Breast epithelium (tissue), 4 donors: ENCODE measurements at regions not wholly inside any gene's neighbourhood (a gene's known extent, or its start where the extent isn't known, plus 50 kb on each side); places are given as distances from the start of the nearest gene placed in this dataset.

ENCODE experiments used
- DNase-seq, 2 donors: peaks; one replicate each; pipeline ENCODE4 v3.0.0-alpha.2; 2019; ENCODE audit warnings: low spot score in 2 of 2
- H3K27ac ChIP-seq, 2 donors: fragments of 200-600 bp; sonication (generic) in 1 of 2; one replicate each; pipeline ENCODE4 v1.5.1; 2016 to 2019; ENCODE audit warnings: mild to moderate bottlenecking in 1 of 2
- H3K27me3 ChIP-seq, 2 donors: fragments of 200-600 bp; sonication (generic) in 1 of 2; one replicate each; pipeline versions ENCODE4 v1.5.1 to v1.6.0; 2017 to 2019; ENCODE audit warnings: control low read depth in 1 of 2, mild to moderate bottlenecking in 1 of 2
- H3K36me3 ChIP-seq: fragments of 200-600 bp; one replicate; pipeline ENCODE4 v1.5.1; 2019
- H3K4me1 ChIP-seq, 2 donors: fragments of 200-600 bp; sonication (generic); one replicate each; pipeline ENCODE4 v1.5.1; 2016 to 2019; ENCODE audit warnings: control low read depth in 1 of 2
- H3K4me3 ChIP-seq, 3 donors: fragments of 200-600 bp; sonication (generic); 1 replicate in 2 of 3; 2 replicates in 1 of 3; pipeline ENCODE4 v1.5.1; 2016 to 2019; ENCODE audit warnings: mild to moderate bottlenecking in 3 of 3, moderate library complexity in 2 of 3
- H3K9me3 ChIP-seq, 2 donors: fragments of 200-600 bp; sonication (generic) in 1 of 2; one replicate each; pipeline ENCODE4 v1.5.1; 2016 to 2019; ENCODE audit warnings: control low read depth in 1 of 2
- POLR2A ChIP-seq: fragments of 450-650 bp; IDR thresholded peaks from one replicate; pipeline ENCODE4 v1.6.1; 2016; ENCODE audit warnings: antibody characterized with exemption, mild to moderate bottlenecking, moderate library complexity
- POLR2AphosphoS5 ChIP-seq, 3 donors: sonication (generic); formaldehyde crosslinking; IDR thresholded peaks; one replicate each; pipeline ENCODE4 v1.6.1; 2017; ENCODE audit warnings: antibody characterized with exemption in 3 of 3
- intact Hi-C: fragments of 100-400 bp; cut with DNase I; formaldehyde crosslinking; loops from one replicate; pipeline ENCODE4 v1.15.1; 2023; ENCODE audit warnings: low total_unique reads
- TF ChIP-seq, protein P1 (sequence below), 3 donors: fragments of 450-650 bp; IDR thresholded peaks; one replicate each; pipeline ENCODE4 v1.5.1; 2016 to 2017; ENCODE audit warnings: antibody characterized with exemption in 3 of 3, mild to moderate bottlenecking in 3 of 3, moderate library complexity in 3 of 3

- intact Hi-C loops, result no loop called here
- Histone ChIP-seq H3K4me3 (no peak overlapping the region), H3K27me3 (no peaks in the 10 kb centered on the region), H3K36me3 (no peaks in the 10 kb centered on the region), H3K4me1 (no peaks in the 10 kb centered on the region), H3K9me3 (no peaks in the 10 kb centered on the region), H3K27ac (no peak overlapping the region)
- TF ChIP-seq POLR2A (no peak), POLR2AphosphoS5 (IDR thresholded peaks at IDR 0.05) (no peak)
- TF ChIP-seq, protein P1, sequence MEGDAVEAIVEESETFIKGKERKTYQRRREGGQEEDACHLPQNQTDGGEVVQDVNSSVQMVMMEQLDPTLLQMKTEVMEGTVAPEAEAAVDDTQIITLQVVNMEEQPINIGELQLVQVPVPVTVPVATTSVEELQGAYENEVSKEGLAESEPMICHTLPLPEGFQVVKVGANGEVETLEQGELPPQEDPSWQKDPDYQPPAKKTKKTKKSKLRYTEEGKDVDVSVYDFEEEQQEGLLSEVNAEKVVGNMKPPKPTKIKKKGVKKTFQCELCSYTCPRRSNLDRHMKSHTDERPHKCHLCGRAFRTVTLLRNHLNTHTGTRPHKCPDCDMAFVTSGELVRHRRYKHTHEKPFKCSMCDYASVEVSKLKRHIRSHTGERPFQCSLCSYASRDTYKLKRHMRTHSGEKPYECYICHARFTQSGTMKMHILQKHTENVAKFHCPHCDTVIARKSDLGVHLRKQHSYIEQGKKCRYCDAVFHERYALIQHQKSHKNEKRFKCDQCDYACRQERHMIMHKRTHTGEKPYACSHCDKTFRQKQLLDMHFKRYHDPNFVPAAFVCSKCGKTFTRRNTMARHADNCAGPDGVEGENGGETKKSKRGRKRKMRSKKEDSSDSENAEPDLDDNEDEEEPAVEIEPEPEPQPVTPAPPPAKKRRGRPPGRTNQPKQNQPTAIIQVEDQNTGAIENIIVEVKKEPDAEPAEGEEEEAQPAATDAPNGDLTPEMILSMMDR (IDR thresholded peaks at IDR 0.05), result no peak
- DNase-seq, result no peak
Measured at GRCh38 chr3:135690664-135691063, 274.9 kb upstream of the PPP2R3A start.

DNA sequence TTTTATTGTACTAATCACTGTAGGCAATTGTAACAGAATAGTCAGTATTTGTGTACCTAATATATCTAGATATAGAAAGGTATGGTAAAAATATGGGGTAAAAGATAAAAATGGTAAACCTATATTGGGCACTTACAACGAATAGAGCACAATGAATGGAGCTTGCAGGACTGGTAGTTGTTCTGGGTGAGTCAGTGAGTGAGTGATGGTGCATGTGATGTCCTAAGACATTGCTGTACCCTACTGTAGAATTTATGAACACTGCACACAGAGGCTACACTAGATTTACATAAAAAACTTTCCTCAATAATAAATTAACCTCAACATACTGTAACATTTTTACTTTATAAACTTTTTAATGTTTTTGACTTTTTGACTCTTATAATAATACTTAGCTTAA, 274.3 kb upstream of the PPP2R3A start:
- Histone ChIP-seq H3K9me3 (no peaks in the 10 kb centered on the region), H3K4me1 (no peaks in the 10 kb centered on the region), H3K27me3 (no peaks in the 10 kb centered on the region), H3K4me3 (no peak overlapping the region), H3K36me3 (no peaks in the 10 kb centered on the region), H3K27ac (no peak overlapping the region)
- no peak for DNase-seq
- intact Hi-C loops, result no loop called here
- TF ChIP-seq, protein P1 (IDR thresholded peaks at IDR 0.05), result no peak
- no peak for TF ChIP-seq POLR2AphosphoS5 (IDR thresholded peaks at IDR 0.05)
- no peak for TF ChIP-seq POLR2A

GRCh38 chr3:135694142-135694541, 271.4 kb upstream of the PPP2R3A start:
- no peak for DNase-seq
- H3K36me3 ChIP-seq, result no peaks in the 10 kb centered on the region
- H3K27ac ChIP-seq, result no peak overlapping the region
- H3K27me3 ChIP-seq, result no peaks in the 10 kb centered on the region
- H3K4me3 ChIP-seq, result no peak overlapping the region
- no peaks in the 10 kb centered on the region for H3K4me1 ChIP-seq
- no peaks in the 10 kb centered on the region for H3K9me3 ChIP-seq
- intact Hi-C loops, result no loop called here
- TF ChIP-seq POLR2AphosphoS5 (IDR thresholded peaks at IDR 0.05) (no peak), POLR2A (no peak)
- TF ChIP-seq, protein P1 (IDR thresholded peaks at IDR 0.05), result no peak

- Histone ChIP-seq H3K4me1 (no peaks in the 10 kb centered on the region), H3K27ac (no peak overlapping the region), H3K36me3 (no peaks in the 10 kb centered on the region), H3K4me3 (no peak overlapping the region), H3K9me3 (no peaks in the 10 kb centered on the region), H3K27me3 (no peaks in the 10 kb centered on the region)
- no peak for TF ChIP-seq POLR2A
- TF ChIP-seq, protein P1 (IDR thresholded peaks at IDR 0.05), result no peak
- TF ChIP-seq POLR2AphosphoS5 (IDR thresholded peaks at IDR 0.05), result no peak
- DNase-seq, result no peak
- intact Hi-C loops, result loop anchor here (10.0 kb wide), 1 partner anchor 1595 kb away; no protein-coding TSS in a partner anchor
Measured at GRCh38 chr3:135699741-135700140, 265.8 kb upstream of the PPP2R3A start.

DNA sequence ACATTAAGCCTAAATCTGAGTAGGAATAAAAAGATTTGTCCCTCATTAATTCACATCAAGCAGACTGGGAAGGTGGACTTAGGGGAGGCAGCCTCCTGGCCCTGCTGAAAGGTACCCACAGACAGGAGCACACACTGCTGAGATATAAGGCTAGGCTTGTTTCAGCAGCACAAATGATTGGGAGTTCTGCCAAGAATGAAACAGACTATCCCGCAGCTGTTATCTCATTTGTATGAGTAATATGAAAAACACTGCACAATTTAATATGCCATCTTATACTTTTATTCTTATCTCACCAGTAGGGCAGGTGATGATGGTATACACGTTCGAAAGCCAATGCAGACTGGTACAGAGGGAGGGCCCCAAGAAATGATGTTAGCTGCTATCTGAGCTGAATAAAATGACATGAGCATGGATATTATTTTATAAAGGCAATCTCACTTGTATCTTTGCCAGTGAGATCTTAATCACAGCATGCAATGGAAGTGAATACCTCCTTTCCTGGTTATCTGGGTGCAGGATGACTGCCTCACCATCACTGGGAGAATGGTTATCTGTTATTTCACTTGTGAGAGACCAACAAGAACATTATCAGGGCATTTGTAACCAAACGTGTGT, 258.7 kb upstream of the PPP2R3A start:
- Histone ChIP-seq H3K9me3 (no peaks in the 10 kb centered on the region), H3K4me1 (no peaks in the 10 kb centered on the region), H3K27ac (no peak overlapping the region), H3K4me3 (no peak overlapping the region), H3K27me3 (no peaks in the 10 kb centered on the region), H3K36me3 (no peaks in the 10 kb centered on the region)
- no peak for DNase-seq
- intact Hi-C loops, result loop anchor here (5.0 to 10.0 kb wide), 2 partner anchors 340 to 1602 kb away; no protein-coding TSS in a partner anchor
- TF ChIP-seq POLR2AphosphoS5 (IDR thresholded peaks at IDR 0.05) (no peak), POLR2A (no peak)
- TF ChIP-seq, protein P1 (IDR thresholded peaks at IDR 0.05), result no peak
